OCI-LY7 (cell line): ENCODE measurements at regions not wholly inside any gene's neighbourhood (a gene's known extent, or its start where the extent isn't known, plus 50 kb on each side); places are given as distances from the start of the nearest gene placed in this dataset.

ENCODE experiments used
- EZH2phosphoT487 ChIP-seq: fragments of 200-600 bp; sonication (generic); IDR thresholded peaks from 2 replicates; pipeline ENCODE4 v1.6.1; 2018; ENCODE audit warnings: low read depth, borderline replicate concordance, mild to moderate bottlenecking, mixed run types, antibody characterized with exemption, low read length, moderate library complexity, mixed read lengths
- TF ChIP-seq, protein P1 (sequence below): fragments of 200-600 bp; sonication (generic); conservative IDR thresholded peaks from 2 replicates; pipeline ENCODE4 v1.5.1; 2014; ENCODE audit warnings: mild to moderate bottlenecking, antibody characterized with exemption, low read length, moderate library complexity, mixed read lengths

DNA sequence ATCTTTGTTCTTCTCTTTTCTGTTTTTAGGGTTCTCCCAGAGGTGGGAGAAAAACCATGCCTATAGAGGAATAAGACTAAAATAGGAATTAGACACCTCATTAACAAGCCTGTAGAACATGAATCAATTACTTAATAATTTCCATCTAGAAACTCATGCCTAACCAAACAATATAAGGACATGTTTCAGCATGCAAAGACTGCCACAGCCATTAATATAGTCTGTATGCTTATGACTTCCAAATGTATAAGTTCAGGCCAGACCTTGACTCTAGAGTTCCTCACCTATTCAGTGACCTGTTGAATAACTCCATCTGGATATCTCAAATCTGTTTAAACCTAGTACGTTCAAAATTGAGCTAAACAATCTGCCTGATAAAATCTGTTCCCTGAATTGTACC, 304.6 kb downstream of the BMP4 start:
- TF ChIP-seq, protein P1, sequence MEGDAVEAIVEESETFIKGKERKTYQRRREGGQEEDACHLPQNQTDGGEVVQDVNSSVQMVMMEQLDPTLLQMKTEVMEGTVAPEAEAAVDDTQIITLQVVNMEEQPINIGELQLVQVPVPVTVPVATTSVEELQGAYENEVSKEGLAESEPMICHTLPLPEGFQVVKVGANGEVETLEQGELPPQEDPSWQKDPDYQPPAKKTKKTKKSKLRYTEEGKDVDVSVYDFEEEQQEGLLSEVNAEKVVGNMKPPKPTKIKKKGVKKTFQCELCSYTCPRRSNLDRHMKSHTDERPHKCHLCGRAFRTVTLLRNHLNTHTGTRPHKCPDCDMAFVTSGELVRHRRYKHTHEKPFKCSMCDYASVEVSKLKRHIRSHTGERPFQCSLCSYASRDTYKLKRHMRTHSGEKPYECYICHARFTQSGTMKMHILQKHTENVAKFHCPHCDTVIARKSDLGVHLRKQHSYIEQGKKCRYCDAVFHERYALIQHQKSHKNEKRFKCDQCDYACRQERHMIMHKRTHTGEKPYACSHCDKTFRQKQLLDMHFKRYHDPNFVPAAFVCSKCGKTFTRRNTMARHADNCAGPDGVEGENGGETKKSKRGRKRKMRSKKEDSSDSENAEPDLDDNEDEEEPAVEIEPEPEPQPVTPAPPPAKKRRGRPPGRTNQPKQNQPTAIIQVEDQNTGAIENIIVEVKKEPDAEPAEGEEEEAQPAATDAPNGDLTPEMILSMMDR, result no peak
- TF ChIP-seq EZH2phosphoT487, result no peak
